Activated CD4-positive, alpha-beta T cell treated with anti-CD3 and anti-CD28 coated beads, Interleukin-2, amount 50 U/mL, for 16 hours (primary cell): ENCODE measurements at regions not wholly inside any gene's neighbourhood (a gene's known extent, or its start where the extent isn't known, plus 50 kb on each side); places are given as distances from the start of the nearest gene placed in this dataset.
"Not testable (repeated sequence)": the region's sequence is repeated elsewhere in the genome, so short reads cannot be mapped to it uniquely, and the experiment has no call there.

ENCODE experiments used
- DNase-seq: peaks from one replicate; pipeline ENCODE4 v3.0.0-alpha.2; 2020

- no peak for DNase-seq
Measured at GRCh38 chr16:31754998-31755615, 118.5 kb upstream of the ZNF267 start.

- DNase-seq, result no peak
Measured at GRCh38 chr16:31764103-31764502, 109.5 kb upstream of the ZNF267 start.

GRCh38 chr16:31767267-31767666 is 106.3 kb upstream of the ZNF267 start:
- no peak for DNase-seq

GRCh38 chr16:31780342-31780741 is 93.3 kb upstream of the ZNF267 start:
- DNase-seq, result no peak

GRCh38 chr16:31785126-31785525 is 88.5 kb upstream of the ZNF267 start:
- no peak for DNase-seq

- no peak for DNase-seq
Measured at GRCh38 chr16:31807086-31807485, 66.5 kb upstream of the ZNF267 start.

- no peak for DNase-seq
Measured at GRCh38 chr16:31810863-31811262, 62.7 kb upstream of the ZNF267 start.

GRCh38 chr16:31816141-31816540 is 57.5 kb upstream of the ZNF267 start:
- not testable (repeated sequence) for DNase-seq

- DNase-seq, result no peak
Measured at GRCh38 chr16:31819386-31819785, 54.2 kb upstream of the ZNF267 start.

- DNase-seq, result no peak
Measured at GRCh38 chr16:31819948-31820347, 53.7 kb upstream of the ZNF267 start.
